ENCODE measurements at regions not wholly inside any gene's neighbourhood (a gene's known extent, or its start where the extent isn't known, plus 50 kb on each side); places are given as distances from the start of the nearest gene placed in this dataset.

GRCh38 chr14:71549421-71550050, 382.7 kb upstream of the RGS6 start:
- Histone ChIP-seq H4K20me1 (ENCODE audit: insufficient read depth, low read length) (peaks cover 14% of the 10 kb centered on the region), H3K23ac (ENCODE audit: low read depth, low read length) (no peak overlapping the region), H3K18ac (ENCODE audit: low read depth, low read length) (no peak overlapping the region), H2AK9ac (replicated peaks; ENCODE audit: low read depth, low read length, poor library complexity) (no peak overlapping the region), H3K79me1 (ENCODE audit: low read depth in 1 of 2, low read length in 2 of 2) (peaks cover 32 to 61% of the 10 kb centered on the region in 2 experiments), H4K5ac (ENCODE audit: low read depth, low read length) (no peak overlapping the region), H2BK5ac (ENCODE audit: low read depth, low read length, poor library complexity, severe bottlenecking) (no peak overlapping the region), H3K4me2 (ENCODE audit: low read depth, low read length) (no peak overlapping the region), H3K27ac (ENCODE audit: insufficient read depth, low read length) (no peak overlapping the region), H2BK15ac (ENCODE audit: low read depth, low read length) (no peak overlapping the region), H4K91ac (ENCODE audit: insufficient read depth, low read depth, low read length) (no peak overlapping the region), H3K4me3 (ENCODE audit: insufficient read depth, low read depth, low read length) (no peak overlapping the region), H3K27me3 (ENCODE audit: control insufficient read depth, insufficient read depth, low read length) (no peaks in the 10 kb centered on the region), H2BK120ac (ENCODE audit: low read depth, low read length) (no peak overlapping the region), H3K36me3 (ENCODE audit: control insufficient read depth, insufficient read depth, low read length) (no peaks in the 10 kb centered on the region), H2AK5ac (ENCODE audit: low read depth, low read length) (no peak overlapping the region), H3K4ac (ENCODE audit: low read depth, low read length) (no peak overlapping the region), H3K9ac (ENCODE audit: low read depth, low read length) (no peak overlapping the region), H2AFZ (replicated peaks; ENCODE audit: low read length, poor library complexity) (no peak overlapping the region), H3K14ac (replicated peaks; ENCODE audit: low read depth, low read length) (no peak overlapping the region), H3K4me1 (ENCODE audit: control insufficient read depth, insufficient read depth, low read length) (peaks cover 8% of the 10 kb centered on the region), H3K9me3 (ENCODE audit: control insufficient read depth, insufficient read depth, low read length) (no peaks in the 10 kb centered on the region), H2BK20ac (ENCODE audit: low read depth, low read length) (no peak overlapping the region), H4K8ac (ENCODE audit: low read depth in 2 of 2, low read length in 2 of 2) (no peak overlapping the region), H3K9me1 (ENCODE audit: insufficient read depth, low read length) (peaks cover 10% of the 10 kb centered on the region), H3K56ac (ENCODE audit: extremely low read depth, insufficient read depth, low read length) (no peak overlapping the region)
- POLR2A ChIA-PET (ENCODE audit: unreplicated experiment): no interaction called here
- no peak for TF ChIP-seq POLR2A (IDR thresholded peaks at IDR 0.05; ENCODE audit: low read depth, low read length)
- no peak for TF ChIP-seq NFE2L2 (IDR thresholded peaks at IDR 0.05; ENCODE audit: low read depth, low read length)
- TF ChIP-seq RFX5 (IDR thresholded peaks at IDR 0.05; ENCODE audit: low read depth, low read length): no peak
- in situ Hi-C loops (cut with MboI; ENCODE audit: low sequenced_read_pairs) (no loop called here), dilution Hi-C loops (cut with HindIII; ENCODE audit: low sequenced_read_pairs, unreplicated experiment) (no loop called here), intact Hi-C loops (cut with micrococcal nuclease) (loop anchor here (5.0 kb wide), 1 partner anchor 308 kb away; no protein-coding TSS in a partner anchor)
- CTCF ChIA-PET: no interaction called here
- DNase-seq (no peak), ATAC-seq (ENCODE audit: low read depth) (no peak)
- BruUV-seq (replicated peaks): no TSS peak
- WGBS, 2 experiments (ENCODE audit: extremely low coverage in 2 of 2, insufficient read length in 1 of 2): no CpG with 5 or more reads among the region's 6 CpGs
